ENCODE measurements at regions not wholly inside any gene's neighbourhood (a gene's known extent, or its start where the extent isn't known, plus 50 kb on each side); places are given as distances from the start of the nearest gene placed in this dataset.
"Not testable (repeated sequence)": the region's sequence is repeated elsewhere in the genome, so short reads cannot be mapped to it uniquely, and the experiment has no call there.

GRCh38 chr9:80797101-80797829 is 892.1 kb downstream of the TLE1 start:
- DNase-seq: no peak

- DNase-seq: no peak
These were observed 892.7 kb downstream of the TLE1 start for GRCh38 chr9:80796632-80797031.

GRCh38 chr9:80794197-80794596 is 895.1 kb downstream of the TLE1 start:
- no peak for DNase-seq

GRCh38 chr9:80793706-80794105 is 895.6 kb downstream of the TLE1 start:
- DNase-seq: no peak

- no peak for DNase-seq
These were observed 896.6 kb downstream of the TLE1 start for GRCh38 chr9:80792726-80793125.

- no peak for DNase-seq
These were observed 897.5 kb downstream of the TLE1 start for GRCh38 chr9:80791836-80792235.

GRCh38 chr9:80790764-80791163 is 898.6 kb downstream of the TLE1 start:
- no peak for DNase-seq

GRCh38 chr9:80789831-80790230 is 899.5 kb downstream of the TLE1 start:
- DNase-seq: no peak

- no peak for DNase-seq
These were observed 901.7 kb downstream of the TLE1 start for GRCh38 chr9:80787636-80788035.

- no peak for DNase-seq
These were observed 904.7 kb downstream of the TLE1 start for GRCh38 chr9:80784647-80785046.

GRCh38 chr9:80775971-80776370 is 913.4 kb downstream of the TLE1 start:
- no peak for DNase-seq

- no peak for DNase-seq
These were observed 913.8 kb downstream of the TLE1 start for GRCh38 chr9:80775530-80775929.

GRCh38 chr9:80771555-80772347 is 917.6 kb downstream of the TLE1 start:
- DNase-seq: no peak

GRCh38 chr9:80763536-80763935 is 925.8 kb downstream of the TLE1 start:
- no peak for DNase-seq

- no peak for DNase-seq
These were observed 933.8 kb downstream of the TLE1 start for GRCh38 chr9:80755586-80755985.

GRCh38 chr9:80747056-80747455 is 942.3 kb downstream of the TLE1 start:
- not testable (repeated sequence) for DNase-seq

- no peak for DNase-seq
These were observed 956.8 kb downstream of the TLE1 start for GRCh38 chr9:80732506-80732905.

GRCh38 chr9:80720579-80720978 is 968.8 kb downstream of the TLE1 start:
- no peak for DNase-seq

GRCh38 chr9:80707120-80707519 is 982.2 kb downstream of the TLE1 start:
- DNase-seq: no peak

GRCh38 chr9:80701061-80701460 is 988.3 kb downstream of the TLE1 start:
- no peak for DNase-seq

- DNase-seq: peak; percentile 78
These were observed 989.8 kb downstream of the TLE1 start for GRCh38 chr9:80699511-80699998.

GRCh38 chr9:80698725-80699410 is 990.5 kb downstream of the TLE1 start:
- no peak for DNase-seq

GRCh38 chr9:80692751-80693150 is 996.6 kb downstream of the TLE1 start:
- DNase-seq: no peak

- DNase-seq: no peak
These were observed 998.1 kb downstream of the TLE1 start for GRCh38 chr9:80691229-80691628.
